ENCODE measurements at regions not wholly inside any gene's neighbourhood (a gene's known extent, or its start where the extent isn't known, plus 50 kb on each side); places are given as distances from the start of the nearest gene placed in this dataset.

DNA sequence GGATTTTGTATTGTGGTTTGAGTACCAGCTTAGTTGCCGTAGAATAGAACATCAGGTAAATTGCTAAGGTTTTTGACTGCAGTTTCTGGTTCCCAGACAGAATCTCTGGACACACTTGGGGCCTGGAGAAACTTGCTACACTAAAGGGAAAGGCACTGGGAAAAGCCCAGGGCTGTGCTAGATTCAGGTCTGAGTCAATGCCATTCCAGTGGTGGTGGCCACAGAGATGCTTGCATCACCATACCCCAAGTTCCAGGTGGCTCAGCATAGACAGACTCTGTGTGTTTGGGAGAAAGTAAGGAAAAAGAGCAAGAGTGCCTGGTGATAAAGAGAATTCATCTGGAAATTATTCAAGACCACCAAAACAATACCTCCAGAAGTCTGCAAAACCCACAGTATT lies 120.6 kb downstream of the HMHB1 start (continued):
- TF ChIP-seq, protein P1, sequence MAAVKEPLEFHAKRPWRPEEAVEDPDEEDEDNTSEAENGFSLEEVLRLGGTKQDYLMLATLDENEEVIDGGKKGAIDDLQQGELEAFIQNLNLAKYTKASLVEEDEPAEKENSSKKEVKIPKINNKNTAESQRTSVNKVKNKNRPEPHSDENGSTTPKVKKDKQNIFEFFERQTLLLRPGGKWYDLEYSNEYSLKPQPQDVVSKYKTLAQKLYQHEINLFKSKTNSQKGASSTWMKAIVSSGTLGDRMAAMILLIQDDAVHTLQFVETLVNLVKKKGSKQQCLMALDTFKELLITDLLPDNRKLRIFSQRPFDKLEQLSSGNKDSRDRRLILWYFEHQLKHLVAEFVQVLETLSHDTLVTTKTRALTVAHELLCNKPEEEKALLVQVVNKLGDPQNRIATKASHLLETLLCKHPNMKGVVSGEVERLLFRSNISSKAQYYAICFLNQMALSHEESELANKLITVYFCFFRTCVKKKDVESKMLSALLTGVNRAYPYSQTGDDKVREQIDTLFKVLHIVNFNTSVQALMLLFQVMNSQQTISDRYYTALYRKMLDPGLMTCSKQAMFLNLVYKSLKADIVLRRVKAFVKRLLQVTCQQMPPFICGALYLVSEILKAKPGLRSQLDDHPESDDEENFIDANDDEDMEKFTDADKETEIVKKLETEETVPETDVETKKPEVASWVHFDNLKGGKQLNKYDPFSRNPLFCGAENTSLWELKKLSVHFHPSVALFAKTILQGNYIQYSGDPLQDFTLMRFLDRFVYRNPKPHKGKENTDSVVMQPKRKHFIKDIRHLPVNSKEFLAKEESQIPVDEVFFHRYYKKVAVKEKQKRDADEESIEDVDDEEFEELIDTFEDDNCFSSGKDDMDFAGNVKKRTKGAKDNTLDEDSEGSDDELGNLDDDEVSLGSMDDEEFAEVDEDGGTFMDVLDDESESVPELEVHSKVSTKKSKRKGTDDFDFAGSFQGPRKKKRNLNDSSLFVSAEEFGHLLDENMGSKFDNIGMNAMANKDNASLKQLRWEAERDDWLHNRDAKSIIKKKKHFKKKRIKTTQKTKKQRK (IDR thresholded peaks at IDR 0.05; ENCODE audit: low read depth, low read length) = no peak
- no peak for TF ChIP-seq RBBP5 (conservative IDR thresholded peaks at IDR 0.05)

DNA sequence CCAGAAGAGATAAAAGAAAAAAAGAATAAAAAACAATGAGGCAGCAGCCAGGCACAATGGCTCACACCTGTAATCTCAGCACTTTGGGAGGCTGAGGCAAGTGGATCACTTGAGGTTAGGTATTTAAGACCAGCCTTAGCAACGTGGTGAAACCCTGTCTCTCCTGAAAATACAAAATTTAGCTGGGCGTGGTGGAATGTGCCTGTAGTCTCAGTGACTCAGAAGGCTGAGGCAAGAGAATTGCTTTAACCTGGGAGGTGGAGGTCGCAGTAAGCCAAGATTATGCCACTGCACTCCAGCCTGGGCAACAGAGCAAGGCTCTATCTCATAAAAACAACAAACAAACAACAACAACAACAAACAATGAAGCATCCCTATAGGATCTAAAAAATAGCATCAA lies 121.5 kb downstream of the HMHB1 start:
- no peaks in the 10 kb centered on the region; the same call in 2 of the 3 replicates for H3K9me3 ChIP-seq (replicated peaks; ENCODE audit: control insufficient read depth, insufficient read depth, low read length)
- 0% methylated on average over 3 of the region's 3 CpGs for WGBS (ENCODE audit: insufficient coverage, insufficient replicate concordance, low lambda C conversion rate, missing lambda C conversion rate)
- CTCF ChIA-PET = no interaction called here
- RAD21 ChIA-PET (ENCODE audit: unreplicated experiment) = no interaction called here
- no peaks in the 10 kb centered on the region for H3K36me3 ChIP-seq (ENCODE audit: control insufficient read depth in 2 of 2, insufficient read depth in 2 of 2, low read length in 1 of 2)
- no peak overlapping the region for H2AFZ ChIP-seq (ENCODE audit: control insufficient read depth, low read depth, low read length)
- no peak overlapping the region for H3K27ac ChIP-seq (ENCODE audit: control insufficient read depth, insufficient read depth)
- POLR2A ChIA-PET = no interaction called here
- TF ChIP-seq ETV6 (conservative IDR thresholded peaks at IDR 0.05 in 1 of 2, IDR thresholded peaks at IDR 0.05 in 1 of 2; ENCODE audit: borderline replicate concordance in 1 of 2, low read depth in 1 of 2) (no peak), IKZF2 (IDR thresholded peaks at IDR 0.05) (no peak), HCFC1 (IDR thresholded peaks at IDR 0.05; ENCODE audit: low read length) (no peak), PAX5 (IDR thresholded peaks at IDR 0.05; ENCODE audit: borderline replicate concordance, low read depth, low read length) (no peak)
- H3K4me1 ChIP-seq (ENCODE audit: control insufficient read depth, insufficient read depth, low read length) = no peaks in the 10 kb centered on the region
- H3K27me3 ChIP-seq (replicated peaks in 1 of 2; ENCODE audit: control insufficient read depth in 2 of 2, insufficient read depth in 2 of 2, low read length in 1 of 2) = no peaks in the 10 kb centered on the region
- DNase-seq (ENCODE audit: low read depth, low spot score) (no peak), ATAC-seq (no peak), FAIRE-seq (no peak)
- in situ Hi-C loops (cut with MboI) = no loop called here
- H3K9ac ChIP-seq (ENCODE audit: control insufficient read depth, insufficient read depth, low read length) = no peak overlapping the region
- no peaks in the 10 kb centered on the region for H3K79me2 ChIP-seq (ENCODE audit: control insufficient read depth, insufficient read depth, low read length)
- BruUV-seq (replicated peaks) = no TSS peak
- SMC1A ChIA-PET (ENCODE audit: uncharacterized antibody, unreplicated experiment) = no interaction called here
- H3K4me2 ChIP-seq (ENCODE audit: control insufficient read depth, insufficient read depth) = no peak overlapping the region
- H3K4me3 ChIP-seq = no peak overlapping the region
- H4K20me1 ChIP-seq (ENCODE audit: control insufficient read depth, insufficient read depth) = no peaks in the 10 kb centered on the region
- intact Hi-C loops (cut with micrococcal nuclease; ENCODE audit: unreplicated experiment) = no loop called here

Measured in GM12878 (cell line).